ENCODE measurements at regions not wholly inside any gene's neighbourhood (a gene's known extent, or its start where the extent isn't known, plus 50 kb on each side); places are given as distances from the start of the nearest gene placed in this dataset.

- ATAC-seq (ENCODE audit: low FRiP score) (no peak), DNase-seq (no peak)
- intact Hi-C loops (cut with DNase I) = no loop called here
- Histone ChIP-seq H3K27ac (ENCODE audit: low read depth in 1 of 2, low read length in 2 of 2) (no peak overlapping the region), H3K27me3 (ENCODE audit: control insufficient read depth in 1 of 2, insufficient read depth in 2 of 2, low read length in 1 of 2) (peaks cover 0 to 1% of the 10 kb centered on the region in 2 donors), H3K9me3 (ENCODE audit: control insufficient read depth, low read length) (no peaks in the 10 kb centered on the region), H3K36me3 (ENCODE audit: control insufficient read depth in 1 of 2, insufficient read depth in 2 of 2, low read length in 1 of 2) (no peaks in the 10 kb centered on the region), H3K4me1 (ENCODE audit: control insufficient read depth in 1 of 2, insufficient read depth in 2 of 2, low read length in 2 of 2) (no peaks in the 10 kb centered on the region), H3K4me3 (ENCODE audit: low read length in 2 of 2) (no peak overlapping the region)
- 73 to 75% methylated on average over 12 of the region's 12 CpGs for WGBS, 2 donors
Measured at GRCh38 chr13:112225429-112226090, 150.6 kb upstream of the SPACA7 start.

DNA sequence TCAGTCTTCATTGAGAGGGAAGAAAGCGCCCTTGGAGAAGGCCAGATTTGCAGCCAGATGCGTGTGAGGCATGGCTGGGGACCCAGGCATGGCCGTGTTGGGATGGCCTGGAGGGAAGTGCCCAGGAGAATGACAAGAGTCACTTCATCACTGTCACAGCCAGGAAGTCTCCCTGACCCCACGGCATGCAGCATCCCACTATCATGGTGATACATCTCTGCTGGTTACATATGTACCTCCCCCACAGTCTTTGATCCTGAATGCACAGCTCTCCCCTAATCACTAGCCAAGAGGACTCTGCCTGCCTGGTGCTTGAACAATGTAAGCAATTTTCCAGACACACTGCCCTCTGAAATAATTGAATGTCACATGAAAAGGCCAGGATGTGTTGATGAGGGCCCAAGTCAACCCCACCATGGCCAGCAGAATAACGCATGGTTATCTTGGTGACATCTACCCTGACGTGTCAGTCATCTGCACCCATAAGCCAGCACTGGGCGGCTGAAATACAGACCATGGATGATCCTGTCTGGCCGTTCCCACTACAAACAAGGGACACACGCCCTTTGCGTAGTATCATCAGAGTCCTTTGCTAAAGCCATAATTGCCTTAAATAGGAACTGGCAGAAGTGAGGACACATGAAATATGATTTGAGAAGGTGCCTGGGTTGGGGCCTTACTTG lies 149.7 kb upstream of the SPACA7 start:
- intact Hi-C loops (cut with DNase I) = no loop called here
- ATAC-seq (ENCODE audit: low FRiP score) (no peak), DNase-seq (no peak)
- WGBS, 2 donors = 70 to 92% methylated on average over 10 of the region's 10 CpGs
- Histone ChIP-seq H3K9me3 (ENCODE audit: control insufficient read depth, low read length) (no peaks in the 10 kb centered on the region), H3K4me3 (ENCODE audit: low read length in 2 of 2) (no peak overlapping the region), H3K27ac (ENCODE audit: low read depth in 1 of 2, low read length in 2 of 2) (no peak overlapping the region), H3K27me3 (ENCODE audit: control insufficient read depth in 1 of 2, insufficient read depth in 2 of 2, low read length in 1 of 2) (peaks cover 0 to 1% of the 10 kb centered on the region in 2 donors), H3K36me3 (ENCODE audit: control insufficient read depth in 1 of 2, insufficient read depth in 2 of 2, low read length in 1 of 2) (no peaks in the 10 kb centered on the region), H3K4me1 (ENCODE audit: control insufficient read depth in 1 of 2, insufficient read depth in 2 of 2, low read length in 2 of 2) (no peaks in the 10 kb centered on the region)

GRCh38 chr13:112227031-112227430 lies 149.1 kb upstream of the SPACA7 start:
- 83 to 84% methylated on average over 12 of the region's 12 CpGs for WGBS, 2 donors
- intact Hi-C loops (cut with DNase I) = no loop called here
- no peaks in the 10 kb centered on the region for H3K4me1 ChIP-seq (ENCODE audit: control insufficient read depth in 1 of 2, insufficient read depth in 2 of 2, low read length in 2 of 2)
- H3K27me3 ChIP-seq (ENCODE audit: control insufficient read depth in 1 of 2, insufficient read depth in 2 of 2, low read length in 1 of 2) = peaks cover 0 to 1% of the 10 kb centered on the region in 2 donors
- H3K9me3 ChIP-seq (ENCODE audit: control insufficient read depth, low read length) = no peaks in the 10 kb centered on the region
- no peak for ATAC-seq (ENCODE audit: low FRiP score)
- H3K27ac ChIP-seq (ENCODE audit: low read depth in 1 of 2, low read length in 2 of 2) = no peak overlapping the region
- DNase-seq = peak in 1 of 2 donors; percentile 28
- H3K36me3 ChIP-seq (ENCODE audit: control insufficient read depth in 1 of 2, insufficient read depth in 2 of 2, low read length in 1 of 2) = no peaks in the 10 kb centered on the region
- no peak overlapping the region for H3K4me3 ChIP-seq (ENCODE audit: low read length in 2 of 2)

DNA sequence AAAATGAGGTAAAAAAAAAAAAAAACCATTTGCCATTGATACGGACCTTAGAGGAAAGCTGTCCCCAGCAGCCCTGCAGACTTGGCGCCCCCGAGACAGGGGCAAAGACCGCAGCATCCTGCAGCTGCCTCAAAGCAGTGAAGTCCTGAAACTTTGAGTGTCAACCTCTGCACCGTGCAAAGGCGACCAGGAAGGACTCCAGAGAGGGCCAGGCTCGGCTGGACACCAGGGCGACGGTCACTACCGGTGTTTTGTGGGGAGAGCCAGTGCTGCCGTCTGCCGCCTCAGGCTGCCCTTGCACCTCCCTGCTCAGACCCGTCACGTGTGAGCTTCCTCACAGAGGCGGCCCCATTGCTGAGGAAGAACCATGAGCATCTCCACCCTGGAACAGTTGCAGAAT lies 146.7 kb upstream of the SPACA7 start:
- DNase-seq (peak in 1 of 2 donors; percentile 59), ATAC-seq (ENCODE audit: low FRiP score) (no peak)
- 72 to 74% methylated on average over 15 of the region's 15 CpGs for WGBS, 2 donors
- Histone ChIP-seq H3K4me3 (ENCODE audit: low read length in 2 of 2) (no peak overlapping the region), H3K9me3 (ENCODE audit: control insufficient read depth, low read length) (no peaks in the 10 kb centered on the region), H3K27me3 (ENCODE audit: control insufficient read depth in 1 of 2, insufficient read depth in 2 of 2, low read length in 1 of 2) (peaks cover 0 to 1% of the 10 kb centered on the region in 2 donors), H3K27ac (ENCODE audit: low read depth in 1 of 2, low read length in 2 of 2) (no peak overlapping the region), H3K36me3 (ENCODE audit: control insufficient read depth in 1 of 2, insufficient read depth in 2 of 2, low read length in 1 of 2) (no peaks in the 10 kb centered on the region), H3K4me1 (ENCODE audit: control insufficient read depth in 1 of 2, insufficient read depth in 2 of 2, low read length in 2 of 2) (no peaks in the 10 kb centered on the region)
- intact Hi-C loops (cut with DNase I) = no loop called here

- no peak overlapping the region for H3K27ac ChIP-seq (ENCODE audit: low read depth in 1 of 2, low read length in 2 of 2)
- H3K36me3 ChIP-seq (ENCODE audit: control insufficient read depth in 1 of 2, insufficient read depth in 2 of 2, low read length in 1 of 2) = no peaks in the 10 kb centered on the region
- H3K27me3 ChIP-seq (ENCODE audit: control insufficient read depth in 1 of 2, insufficient read depth in 2 of 2, low read length in 1 of 2) = peaks cover 0 to 1% of the 10 kb centered on the region in 2 donors
- no peaks in the 10 kb centered on the region for H3K4me1 ChIP-seq (ENCODE audit: control insufficient read depth in 1 of 2, insufficient read depth in 2 of 2, low read length in 2 of 2)
- 64% methylated on average over 16 of the region's 16 CpGs for WGBS, 2 donors
- no peak overlapping the region for H3K4me3 ChIP-seq (ENCODE audit: low read length in 2 of 2)
- ATAC-seq (ENCODE audit: low FRiP score) (no peak), DNase-seq (no peak)
- H3K9me3 ChIP-seq (ENCODE audit: control insufficient read depth, low read length) = no peaks in the 10 kb centered on the region
- intact Hi-C loops (cut with DNase I) = no loop called here
Measured at GRCh38 chr13:112229992-112230872, 145.9 kb upstream of the SPACA7 start.

- no peak for ATAC-seq (ENCODE audit: low FRiP score)
- peaks cover 0 to 1% of the 10 kb centered on the region in 2 donors for H3K27me3 ChIP-seq (ENCODE audit: control insufficient read depth in 1 of 2, insufficient read depth in 2 of 2, low read length in 1 of 2)
- H3K27ac ChIP-seq (ENCODE audit: low read depth in 1 of 2, low read length in 2 of 2) = no peak overlapping the region
- H3K9me3 ChIP-seq (ENCODE audit: control insufficient read depth, low read length) = peaks cover 3% of the 10 kb centered on the region
- H3K4me3 ChIP-seq (ENCODE audit: low read length in 2 of 2) = no peak overlapping the region
- no peaks in the 10 kb centered on the region for H3K4me1 ChIP-seq (ENCODE audit: control insufficient read depth in 1 of 2, insufficient read depth in 2 of 2, low read length in 2 of 2)
- no peaks in the 10 kb centered on the region for H3K36me3 ChIP-seq (ENCODE audit: control insufficient read depth in 1 of 2, insufficient read depth in 2 of 2, low read length in 1 of 2)
- intact Hi-C loops (cut with DNase I) = no loop called here
- WGBS, 2 donors = 86 to 88% methylated on average over 21 of the region's 21 CpGs
- peak in 1 of 2 donors; percentile 27 for DNase-seq
Measured at GRCh38 chr13:112231451-112232083, 144.6 kb upstream of the SPACA7 start.

- ATAC-seq (ENCODE audit: low FRiP score) (no peak), DNase-seq (no peak)
- intact Hi-C loops (cut with DNase I) = no loop called here
- H3K9me3 ChIP-seq (ENCODE audit: control insufficient read depth, low read length) = peaks cover 4% of the 10 kb centered on the region
- H3K4me1 ChIP-seq (ENCODE audit: control insufficient read depth in 1 of 2, insufficient read depth in 2 of 2, low read length in 2 of 2) = no peaks in the 10 kb centered on the region
- H3K4me3 ChIP-seq (ENCODE audit: low read length in 2 of 2) = no peak overlapping the region
- 77 to 81% methylated on average over 18 of the region's 18 CpGs for WGBS, 2 donors
- no peak overlapping the region for H3K27ac ChIP-seq (ENCODE audit: low read depth in 1 of 2, low read length in 2 of 2)
- no peaks in the 10 kb centered on the region for H3K36me3 ChIP-seq (ENCODE audit: control insufficient read depth in 1 of 2, insufficient read depth in 2 of 2, low read length in 1 of 2)
- H3K27me3 ChIP-seq (ENCODE audit: control insufficient read depth in 1 of 2, insufficient read depth in 2 of 2, low read length in 1 of 2) = no peaks in the 10 kb centered on the region
Measured at GRCh38 chr13:112233256-112233655, 142.9 kb upstream of the SPACA7 start.

DNA sequence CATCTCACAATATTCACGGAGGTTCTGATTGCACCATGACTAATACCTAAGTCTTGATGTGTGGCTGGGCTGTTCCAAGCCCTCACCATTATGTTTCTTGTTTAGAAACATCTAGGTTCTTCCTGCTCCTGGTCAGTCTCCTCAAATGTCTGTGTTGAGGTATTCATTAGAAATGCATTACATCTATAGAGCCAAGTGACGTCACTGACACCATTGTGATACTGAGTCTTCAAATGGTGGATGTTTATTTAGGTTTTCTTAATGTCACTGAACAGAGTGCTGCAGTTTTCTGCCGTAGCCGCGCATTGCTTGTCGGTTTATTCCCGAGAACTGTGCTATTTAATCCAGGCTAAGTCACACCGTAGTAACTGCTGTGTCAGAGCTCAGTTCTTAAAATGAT lies 142.4 kb upstream of the SPACA7 start:
- H3K9me3 ChIP-seq (ENCODE audit: control insufficient read depth, low read length) = peaks cover 7% of the 10 kb centered on the region
- H3K27me3 ChIP-seq (ENCODE audit: control insufficient read depth in 1 of 2, insufficient read depth in 2 of 2, low read length in 1 of 2) = no peaks in the 10 kb centered on the region
- DNase-seq (no peak), ATAC-seq (ENCODE audit: low FRiP score) (no peak)
- H3K36me3 ChIP-seq (ENCODE audit: control insufficient read depth in 1 of 2, insufficient read depth in 2 of 2, low read length in 1 of 2) = no peaks in the 10 kb centered on the region
- WGBS, 2 donors = 83 to 85% methylated on average over 8 of the region's 8 CpGs
- H3K27ac ChIP-seq (ENCODE audit: low read depth in 1 of 2, low read length in 2 of 2) = no peak overlapping the region
- no peak overlapping the region for H3K4me3 ChIP-seq (ENCODE audit: low read length in 2 of 2)
- intact Hi-C loops (cut with DNase I) = no loop called here
- H3K4me1 ChIP-seq (ENCODE audit: control insufficient read depth in 1 of 2, insufficient read depth in 2 of 2, low read length in 2 of 2) = no peaks in the 10 kb centered on the region
